HepG2 (cell line): ENCODE measurements at regions not wholly inside any gene's neighbourhood (a gene's known extent, or its start where the extent isn't known, plus 50 kb on each side); places are given as distances from the start of the nearest gene placed in this dataset.

Source experiments
- BORCS8-MEF2B ChIP-seq: sonication (generic); formaldehyde crosslinking; IDR thresholded peaks from 2 replicates; pipeline ENCODE4 v1.8.0; 2022; ENCODE audit warnings: mild to moderate bottlenecking, missing genetic modification reagents
- HNRNPH1 ChIP-seq: fragments of 200-400 bp; formaldehyde crosslinking; optimal IDR thresholded peaks from 2 replicates; pipeline ENCODE3; 2017; ENCODE audit warnings: mild to moderate bottlenecking, low read depth, low read length
- NFRKB ChIP-seq: fragments of 450-650 bp; IDR thresholded peaks from 2 replicates; pipeline ENCODE4 v1.6.1; 2017
- SIN3A ChIP-seq: IDR thresholded peaks from 2 replicates; pipeline ENCODE4 v1.6.1; 2011; ENCODE audit warnings: low read depth, mild to moderate bottlenecking, control low read depth, low read length, borderline replicate concordance
- SRF ChIP-seq: IDR thresholded peaks from 2 replicates; pipeline ENCODE4 v1.6.1; 2011; ENCODE audit warnings: mild to moderate bottlenecking, low read depth, low read length, moderate library complexity
- ZNF530 ChIP-seq: sonication (generic); formaldehyde crosslinking; IDR thresholded peaks from 2 replicates; pipeline ENCODE4 v1.5.0; 2020; ENCODE audit warnings: low read depth, mild to moderate bottlenecking, missing genetic modification reagents
- ZSCAN12 ChIP-seq: sonication (generic); formaldehyde crosslinking; IDR thresholded peaks from 2 replicates; pipeline ENCODE4 v1.9.0; 2021; ENCODE audit warnings: mild to moderate bottlenecking, missing genetic modification reagents
- ZZZ3 ChIP-seq: sonication (generic); formaldehyde crosslinking; IDR thresholded peaks from 2 replicates; pipeline ENCODE4 v1.4.0; 2020; ENCODE audit warnings: missing genetic modification reagents, mild to moderate bottlenecking, borderline replicate concordance
- TF ChIP-seq, protein P1 (sequence below): sonication (generic); formaldehyde crosslinking; IDR thresholded peaks from 2 replicates; pipeline ENCODE4 v1.5.0; 2020; ENCODE audit warnings: mild to moderate bottlenecking, missing genetic modification reagents, moderate library complexity

DNA sequence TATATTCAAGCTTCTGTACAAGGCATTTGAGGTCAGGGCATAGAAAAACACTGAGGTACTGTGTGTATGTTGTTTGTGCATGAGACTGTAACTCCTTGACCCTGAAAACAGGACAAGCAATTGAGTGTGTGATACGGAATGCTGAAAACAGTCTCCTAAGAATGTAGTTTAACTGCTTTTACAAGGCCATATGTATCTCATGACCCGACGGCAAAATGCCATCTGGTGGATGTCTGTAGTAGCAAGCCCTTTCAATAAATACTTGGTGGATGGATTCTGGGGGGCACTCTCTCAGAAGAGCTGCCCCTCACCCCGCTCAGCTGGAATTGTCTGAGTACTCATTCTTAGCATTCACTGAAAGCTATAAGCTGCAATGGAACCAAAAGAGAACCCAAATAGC, 69.3 kb upstream of the EYS start:
- TF ChIP-seq SIN3A (no peak), ZNF530 (no peak), BORCS8-MEF2B (CRISPR knock-in tag) (no peak), ZZZ3 (CRISPR knock-in tag) (no peak), NFRKB (no peak), ZSCAN12 (CRISPR knock-in tag) (no peak), SRF (no peak), HNRNPH1 (no peak)
- TF ChIP-seq, protein P1, sequence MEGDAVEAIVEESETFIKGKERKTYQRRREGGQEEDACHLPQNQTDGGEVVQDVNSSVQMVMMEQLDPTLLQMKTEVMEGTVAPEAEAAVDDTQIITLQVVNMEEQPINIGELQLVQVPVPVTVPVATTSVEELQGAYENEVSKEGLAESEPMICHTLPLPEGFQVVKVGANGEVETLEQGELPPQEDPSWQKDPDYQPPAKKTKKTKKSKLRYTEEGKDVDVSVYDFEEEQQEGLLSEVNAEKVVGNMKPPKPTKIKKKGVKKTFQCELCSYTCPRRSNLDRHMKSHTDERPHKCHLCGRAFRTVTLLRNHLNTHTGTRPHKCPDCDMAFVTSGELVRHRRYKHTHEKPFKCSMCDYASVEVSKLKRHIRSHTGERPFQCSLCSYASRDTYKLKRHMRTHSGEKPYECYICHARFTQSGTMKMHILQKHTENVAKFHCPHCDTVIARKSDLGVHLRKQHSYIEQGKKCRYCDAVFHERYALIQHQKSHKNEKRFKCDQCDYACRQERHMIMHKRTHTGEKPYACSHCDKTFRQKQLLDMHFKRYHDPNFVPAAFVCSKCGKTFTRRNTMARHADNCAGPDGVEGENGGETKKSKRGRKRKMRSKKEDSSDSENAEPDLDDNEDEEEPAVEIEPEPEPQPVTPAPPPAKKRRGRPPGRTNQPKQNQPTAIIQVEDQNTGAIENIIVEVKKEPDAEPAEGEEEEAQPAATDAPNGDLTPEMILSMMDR (CRISPR knock-in tag): 0 out of 2 replicates have a peak, but pooled peaks have one; percentile 23
